GM12873 (cell line): ENCODE measurements at regions not wholly inside any gene's neighbourhood (a gene's known extent, or its start where the extent isn't known, plus 50 kb on each side); places are given as distances from the start of the nearest gene placed in this dataset.

ENCODE experiments used
- TF ChIP-seq, protein P1 (sequence below): IDR thresholded peaks from 2 replicates; pipeline ENCODE4 v1.5.1; 2012; ENCODE audit warnings: low read depth, mild to moderate bottlenecking, moderate library complexity, low read length, control low read depth; ENCODE audit not compliant: insufficient read depth; ENCODE audit errors: missing control alignments

DNA sequence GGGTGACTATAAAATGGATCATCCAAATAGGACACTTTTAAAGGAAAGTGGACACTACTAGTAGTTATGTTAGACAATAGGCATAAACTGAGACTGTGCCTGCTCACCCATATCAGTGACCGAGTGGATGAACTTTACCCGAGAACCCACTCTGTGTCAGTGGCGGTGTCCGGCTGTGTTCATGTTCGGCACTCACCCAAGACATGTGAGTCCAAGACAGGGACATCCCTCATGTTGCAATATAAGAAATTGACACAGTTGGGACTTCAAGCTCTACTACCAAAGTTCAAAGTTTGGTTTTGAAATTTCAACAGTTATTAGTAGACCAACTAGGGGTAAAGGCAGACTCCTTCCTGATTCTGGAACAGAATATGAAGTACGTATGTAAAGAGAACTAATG lies 326.3 kb upstream of the TNP1 start:
- TF ChIP-seq, protein P1, sequence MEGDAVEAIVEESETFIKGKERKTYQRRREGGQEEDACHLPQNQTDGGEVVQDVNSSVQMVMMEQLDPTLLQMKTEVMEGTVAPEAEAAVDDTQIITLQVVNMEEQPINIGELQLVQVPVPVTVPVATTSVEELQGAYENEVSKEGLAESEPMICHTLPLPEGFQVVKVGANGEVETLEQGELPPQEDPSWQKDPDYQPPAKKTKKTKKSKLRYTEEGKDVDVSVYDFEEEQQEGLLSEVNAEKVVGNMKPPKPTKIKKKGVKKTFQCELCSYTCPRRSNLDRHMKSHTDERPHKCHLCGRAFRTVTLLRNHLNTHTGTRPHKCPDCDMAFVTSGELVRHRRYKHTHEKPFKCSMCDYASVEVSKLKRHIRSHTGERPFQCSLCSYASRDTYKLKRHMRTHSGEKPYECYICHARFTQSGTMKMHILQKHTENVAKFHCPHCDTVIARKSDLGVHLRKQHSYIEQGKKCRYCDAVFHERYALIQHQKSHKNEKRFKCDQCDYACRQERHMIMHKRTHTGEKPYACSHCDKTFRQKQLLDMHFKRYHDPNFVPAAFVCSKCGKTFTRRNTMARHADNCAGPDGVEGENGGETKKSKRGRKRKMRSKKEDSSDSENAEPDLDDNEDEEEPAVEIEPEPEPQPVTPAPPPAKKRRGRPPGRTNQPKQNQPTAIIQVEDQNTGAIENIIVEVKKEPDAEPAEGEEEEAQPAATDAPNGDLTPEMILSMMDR: no peak

DNA sequence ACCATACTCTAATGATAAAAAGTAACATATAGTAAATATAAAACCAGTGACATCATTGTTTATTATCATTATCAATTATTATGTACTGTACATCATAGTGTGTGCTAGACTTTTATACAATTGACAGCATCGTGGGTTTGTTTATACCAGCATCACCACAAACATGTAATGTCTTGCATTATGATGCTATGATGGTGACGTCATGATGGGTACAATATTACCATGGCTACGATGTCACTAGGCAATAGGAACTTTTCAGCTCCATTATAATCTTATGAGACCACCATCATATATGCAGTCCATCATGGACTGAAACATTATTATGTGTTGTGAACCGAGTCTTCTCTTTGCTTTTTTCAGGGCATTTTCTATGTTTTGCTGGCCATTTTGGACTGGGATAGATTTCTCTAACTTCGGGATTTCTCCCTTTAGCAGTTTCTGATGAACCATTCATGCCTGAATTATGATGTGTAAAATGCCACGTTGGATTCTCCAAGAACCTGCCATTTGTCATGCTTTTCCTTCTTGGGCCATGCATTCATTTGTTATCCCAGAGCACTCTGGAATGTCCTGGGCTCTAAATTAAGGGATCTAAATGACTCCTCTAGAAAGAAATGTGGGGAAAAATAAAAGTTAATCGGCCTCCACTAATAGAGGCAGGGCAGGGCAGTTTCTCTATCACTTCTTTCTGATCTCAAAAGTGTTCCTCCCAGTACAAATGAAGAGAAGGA lies 325.6 kb upstream of the TNP1 start:
- TF ChIP-seq, protein P1: no peak

DNA sequence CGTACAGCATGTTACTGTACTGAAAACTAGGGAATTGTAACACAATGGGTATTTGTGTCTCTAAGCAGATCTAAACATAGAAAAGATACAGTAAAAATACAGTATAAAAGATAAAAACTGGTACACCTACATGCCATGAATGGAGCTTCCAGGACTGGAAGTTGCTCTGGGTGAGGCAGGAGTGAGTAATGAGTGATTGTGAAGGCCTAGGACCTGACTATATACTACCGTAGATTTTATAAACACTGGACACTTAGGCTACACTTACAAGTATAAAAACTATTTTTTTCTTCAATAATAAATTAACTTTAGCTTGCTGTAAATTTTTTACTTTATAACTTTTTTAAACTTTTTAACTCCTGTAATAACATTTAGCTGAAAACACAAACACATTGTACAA lies 324.4 kb upstream of the TNP1 start:
- TF ChIP-seq, protein P1: no peak

DNA sequence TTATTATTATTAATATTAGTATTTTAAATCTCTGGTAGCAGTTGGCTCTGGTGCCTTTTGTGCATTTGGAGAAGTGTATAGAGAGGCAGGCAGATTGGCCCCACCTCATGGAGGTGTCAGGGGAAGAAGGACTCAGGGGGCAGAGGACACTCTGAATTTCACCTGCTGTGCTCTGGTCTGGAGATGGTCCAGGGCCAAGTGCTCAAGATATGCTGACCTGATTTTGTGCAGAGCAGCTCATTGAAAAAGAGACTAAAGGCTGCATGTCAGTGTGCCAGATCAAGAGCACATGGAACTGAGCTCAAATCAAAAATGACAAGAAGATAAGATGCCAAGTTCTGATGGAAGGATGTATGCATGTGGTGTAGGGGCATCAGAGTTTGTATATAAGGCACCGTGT lies 323.6 kb upstream of the TNP1 start:
- TF ChIP-seq, protein P1: no peak

DNA sequence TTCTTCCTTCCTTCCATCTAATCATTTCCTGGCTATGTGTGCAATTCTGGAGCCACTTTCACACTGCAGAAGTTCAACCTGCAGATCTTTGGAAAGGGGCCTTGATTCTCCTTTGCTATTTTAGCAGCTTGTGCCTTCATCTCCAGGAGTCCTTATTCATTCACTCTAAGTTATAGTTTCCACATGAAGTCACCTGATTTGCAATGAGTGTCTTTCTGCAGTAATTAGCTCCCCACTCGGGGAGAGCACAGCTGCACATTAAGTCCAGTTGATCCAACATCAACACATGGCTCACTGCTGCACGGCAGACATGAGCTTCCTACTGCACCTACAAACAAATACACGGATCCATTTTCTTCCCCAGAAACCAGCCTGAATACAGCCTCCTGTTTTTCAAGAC lies 323.1 kb upstream of the TNP1 start:
- TF ChIP-seq, protein P1: no peak

DNA sequence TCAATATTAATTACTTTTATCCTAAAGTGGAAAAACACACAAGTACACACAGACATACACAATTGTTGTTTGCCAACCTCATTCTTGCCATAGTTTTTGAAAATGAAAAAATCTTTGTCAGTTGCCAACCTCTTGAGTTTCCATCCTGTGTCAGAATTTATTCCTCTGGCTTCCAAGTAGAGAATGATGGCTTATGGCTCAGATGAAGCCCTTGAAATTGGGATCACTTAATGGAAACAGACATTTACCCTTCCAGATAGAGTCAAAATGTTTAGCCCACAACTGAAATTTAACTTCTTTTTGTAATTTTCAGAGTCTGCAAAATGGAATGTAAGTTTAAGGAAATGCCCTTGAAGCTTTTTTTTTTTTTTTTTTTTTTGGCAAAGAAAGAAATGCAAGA lies 321.6 kb upstream of the TNP1 start:
- TF ChIP-seq, protein P1: no peak

DNA sequence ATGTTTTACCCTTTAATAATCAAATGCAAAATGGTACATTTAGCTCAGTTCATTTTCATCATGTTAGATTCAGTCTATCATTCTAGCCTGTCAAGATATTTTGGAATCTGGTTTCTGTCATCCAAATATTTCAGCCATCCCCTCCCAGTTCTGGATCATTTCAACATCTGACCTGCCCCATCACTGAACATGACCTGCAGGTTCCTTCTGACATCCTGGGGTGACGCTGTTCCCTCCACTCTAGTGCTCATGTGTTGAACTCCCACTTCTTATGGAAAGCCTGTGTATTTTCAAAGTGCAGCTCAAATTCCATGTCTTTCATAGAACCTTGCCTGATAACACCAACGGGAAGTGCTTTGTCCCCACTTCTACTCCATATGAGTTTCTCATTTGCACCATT lies 320.0 kb upstream of the TNP1 start:
- TF ChIP-seq, protein P1: no peak
